ENCODE measurements at regions not wholly inside any gene's neighbourhood (a gene's known extent, or its start where the extent isn't known, plus 50 kb on each side); places are given as distances from the start of the nearest gene placed in this dataset.

- no peak for TF ChIP-seq ZFX (IDR thresholded peaks at IDR 0.05; ENCODE audit: borderline replicate concordance)
- TF ChIP-seq CTCF (IDR thresholded peaks at IDR 0.05) = no peak
- H3K27ac ChIP-seq = no peak overlapping the region
Measured at GRCh38 chr5:3729631-3730030, 134.0 kb downstream of the IRX1 start.

GRCh38 chr5:3734632-3735031, 139.0 kb downstream of the IRX1 start:
- no peak overlapping the region for H3K27ac ChIP-seq
- TF ChIP-seq CTCF (IDR thresholded peaks at IDR 0.05) (no peak), ZFX (IDR thresholded peaks at IDR 0.05; ENCODE audit: borderline replicate concordance) (no peak)

GRCh38 chr5:3736466-3736865, 140.8 kb downstream of the IRX1 start:
- TF ChIP-seq CTCF (IDR thresholded peaks at IDR 0.05) = no peak
- TF ChIP-seq ZFX (IDR thresholded peaks at IDR 0.05; ENCODE audit: borderline replicate concordance) = no peak
- H3K27ac ChIP-seq = no peak overlapping the region

GRCh38 chr5:3736926-3737325, 141.3 kb downstream of the IRX1 start:
- TF ChIP-seq ZFX (IDR thresholded peaks at IDR 0.05; ENCODE audit: borderline replicate concordance) (no peak), CTCF (IDR thresholded peaks at IDR 0.05) (no peak)

GRCh38 chr5:3738919-3739318, 143.3 kb downstream of the IRX1 start:
- TF ChIP-seq CTCF (IDR thresholded peaks at IDR 0.05) (no peak), ZFX (IDR thresholded peaks at IDR 0.05; ENCODE audit: borderline replicate concordance) (no peak)
- H3K27ac ChIP-seq = no peak overlapping the region

More at GRCh38 chr5:3736926-3737325, 141.3 kb downstream of the IRX1 start:
- no peak overlapping the region for H3K27ac ChIP-seq

- TF ChIP-seq ZFX (IDR thresholded peaks at IDR 0.05; ENCODE audit: borderline replicate concordance) (no peak), CTCF (IDR thresholded peaks at IDR 0.05) (no peak)
- H3K27ac ChIP-seq = no peak overlapping the region
Measured at GRCh38 chr5:3740546-3741373, 145.1 kb downstream of the IRX1 start.

- no peak overlapping the region for H3K27ac ChIP-seq
Measured at GRCh38 chr5:3741374-3741770, 145.7 kb downstream of the IRX1 start.

More at GRCh38 chr5:3741374-3741770, 145.7 kb downstream of the IRX1 start:
- no peak for TF ChIP-seq CTCF (IDR thresholded peaks at IDR 0.05)
- no peak for TF ChIP-seq ZFX (IDR thresholded peaks at IDR 0.05; ENCODE audit: borderline replicate concordance)

Measured in 22Rv1 (cell line).